ENCODE measurements at regions not wholly inside any gene's neighbourhood (a gene's known extent, or its start where the extent isn't known, plus 50 kb on each side); places are given as distances from the start of the nearest gene placed in this dataset.

- no peak for DNase-seq
Observed at GRCh38 chr13:26456650-26457049, 100.8 kb upstream of the WASF3 start.

DNA sequence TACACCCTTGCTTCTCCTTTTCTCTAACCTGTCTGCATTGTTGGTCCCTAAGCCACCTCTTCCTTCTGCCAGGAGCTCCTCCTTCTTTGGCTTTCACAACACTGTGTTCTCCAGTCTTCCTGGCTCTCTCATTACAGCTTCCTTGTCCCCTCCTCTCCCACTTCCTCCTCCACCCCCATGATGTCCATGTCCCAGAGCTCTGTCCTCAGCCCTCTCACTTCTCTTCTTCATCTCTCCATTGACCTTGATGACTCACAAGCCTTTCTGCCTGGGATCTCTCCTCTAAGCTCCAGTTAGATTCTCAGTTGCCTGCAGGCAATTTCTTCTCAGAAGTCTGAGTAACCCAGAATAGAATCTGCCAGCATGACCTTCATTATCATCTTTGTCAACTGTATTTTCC lies 100.3 kb upstream of the WASF3 start:
- no peak for DNase-seq

- no peak for DNase-seq
Observed at GRCh38 chr13:26458196-26458749, 99.2 kb upstream of the WASF3 start.

- no peak for DNase-seq
Observed at GRCh38 chr13:26459276-26460131, 98.0 kb upstream of the WASF3 start.

- no peak for DNase-seq
Observed at GRCh38 chr13:26460648-26461047, 96.8 kb upstream of the WASF3 start.

GRCh38 chr13:26463296-26463695 lies 94.2 kb upstream of the WASF3 start:
- DNase-seq, result no peak

DNA sequence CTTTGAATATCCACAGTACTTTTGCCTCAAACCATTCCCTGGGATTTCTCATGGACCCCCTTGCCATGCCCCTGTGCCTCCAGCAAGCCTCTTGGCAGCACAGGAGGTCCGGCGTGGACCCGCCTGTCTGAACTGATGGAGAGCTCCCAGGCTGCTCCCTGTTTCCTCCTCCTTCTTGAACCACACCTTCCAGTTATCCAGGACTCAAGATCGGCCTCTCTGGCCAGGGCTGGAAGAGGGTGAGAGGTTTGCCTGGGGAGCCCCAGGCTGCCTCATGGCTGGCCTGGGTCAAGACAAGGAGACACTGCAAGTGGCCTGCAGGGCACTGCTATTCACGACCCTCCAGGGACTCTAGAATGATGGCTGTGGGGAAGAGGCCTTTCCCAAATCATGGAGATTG lies 93.6 kb upstream of the WASF3 start:
- DNase-seq, result no peak

GRCh38 chr13:26465514-26465913 lies 92.0 kb upstream of the WASF3 start:
- DNase-seq, result no peak

DNA sequence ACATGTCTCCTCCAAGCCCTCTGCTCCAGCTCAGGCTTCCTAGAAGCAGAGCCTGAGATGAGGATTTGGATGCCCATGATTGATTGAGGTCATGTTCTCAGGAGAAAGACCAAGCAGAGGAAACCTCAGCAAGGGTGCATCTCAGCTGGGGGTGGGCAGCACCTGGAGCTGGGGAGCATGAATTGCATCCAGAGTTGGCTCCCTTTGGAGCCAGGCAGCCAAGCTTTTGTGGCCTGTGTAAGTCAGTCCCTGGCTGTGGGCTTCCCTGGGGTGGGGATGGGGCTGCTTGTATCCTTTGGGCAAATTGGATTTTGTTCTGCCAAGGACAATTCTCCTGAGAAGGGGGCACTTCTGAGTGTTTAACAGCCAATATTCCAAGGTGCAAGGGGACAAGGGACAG lies 91.5 kb upstream of the WASF3 start:
- DNase-seq, result no peak

GRCh38 chr13:26468265-26468801 lies 89.2 kb upstream of the WASF3 start:
- no peak for DNase-seq

- DNase-seq, result no peak
Observed at GRCh38 chr13:26469602-26470001, 87.9 kb upstream of the WASF3 start.

DNA sequence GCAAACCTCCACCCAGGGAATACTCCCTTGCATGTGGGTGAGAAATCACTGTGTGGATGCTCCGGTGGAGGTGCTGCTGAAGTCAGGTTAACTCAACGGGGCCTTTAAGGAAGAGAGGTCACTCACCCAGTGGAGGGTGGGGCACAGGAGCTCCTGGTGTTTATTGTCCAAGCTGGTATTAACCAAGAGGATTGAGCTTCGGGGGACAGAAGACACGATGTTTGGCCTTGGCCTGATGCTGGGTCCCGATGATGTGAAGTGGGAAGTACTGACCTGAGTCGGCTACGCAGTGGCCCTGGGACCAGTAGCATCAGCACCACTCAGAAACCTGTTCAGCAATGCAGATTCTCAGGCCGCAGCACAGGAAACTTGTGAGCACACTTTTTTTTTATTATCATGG lies 85.7 kb upstream of the WASF3 start:
- DNase-seq, result no peak

DNA sequence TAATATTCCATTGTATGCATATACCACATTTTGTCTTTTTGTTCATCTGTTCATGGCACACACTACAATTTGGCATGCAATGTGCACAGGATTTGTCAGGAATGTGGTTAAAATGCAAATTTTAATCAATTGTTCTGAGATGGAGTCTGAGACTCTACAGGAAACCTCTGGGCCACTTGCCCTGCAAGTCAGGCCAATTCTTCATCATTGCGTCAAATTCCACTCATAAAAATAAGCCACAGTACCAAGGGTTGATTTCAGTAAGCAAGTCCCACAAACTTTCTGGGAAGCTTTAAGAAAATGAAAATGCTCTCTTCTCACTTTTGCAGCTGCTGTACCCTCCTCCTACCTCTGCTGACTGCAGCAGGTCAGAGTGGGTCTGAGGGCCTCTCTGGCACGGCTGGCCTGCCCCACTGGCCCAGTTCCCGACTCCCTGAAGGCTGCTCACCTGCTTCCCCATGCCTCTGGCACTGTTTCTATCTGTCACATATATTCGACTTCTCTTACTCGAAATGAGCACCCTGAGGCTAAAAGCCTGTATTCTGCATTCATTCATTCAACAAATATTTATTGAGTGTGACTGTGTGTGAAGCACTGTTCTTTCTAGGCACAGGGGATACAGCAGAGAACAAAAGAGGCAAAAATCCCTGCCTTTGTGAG lies 83.8 kb upstream of the WASF3 start:
- DNase-seq, result no peak

DNA sequence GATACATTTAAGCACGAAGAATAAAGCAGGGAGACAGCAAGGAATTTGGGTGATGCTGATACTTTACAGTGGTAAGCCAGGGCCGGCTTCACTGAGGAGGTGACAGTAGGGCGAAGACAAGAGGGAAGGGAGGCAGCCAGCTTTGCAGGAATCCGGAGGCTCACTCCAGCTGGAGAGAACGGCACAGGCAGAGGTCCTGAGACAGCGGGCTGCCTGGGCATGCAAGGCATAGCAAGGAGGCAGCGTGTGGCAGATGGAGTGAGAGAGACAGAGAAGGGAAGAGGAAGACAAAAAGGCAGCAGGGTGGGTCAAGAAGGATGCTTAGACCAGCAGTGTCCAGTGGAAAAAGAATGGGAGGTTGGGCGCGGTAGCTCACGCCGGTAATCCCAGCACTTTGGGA lies 83.2 kb upstream of the WASF3 start:
- no peak for DNase-seq

GRCh38 chr13:26475176-26476110 lies 82.0 kb upstream of the WASF3 start:
- DNase-seq, result no peak

DNA sequence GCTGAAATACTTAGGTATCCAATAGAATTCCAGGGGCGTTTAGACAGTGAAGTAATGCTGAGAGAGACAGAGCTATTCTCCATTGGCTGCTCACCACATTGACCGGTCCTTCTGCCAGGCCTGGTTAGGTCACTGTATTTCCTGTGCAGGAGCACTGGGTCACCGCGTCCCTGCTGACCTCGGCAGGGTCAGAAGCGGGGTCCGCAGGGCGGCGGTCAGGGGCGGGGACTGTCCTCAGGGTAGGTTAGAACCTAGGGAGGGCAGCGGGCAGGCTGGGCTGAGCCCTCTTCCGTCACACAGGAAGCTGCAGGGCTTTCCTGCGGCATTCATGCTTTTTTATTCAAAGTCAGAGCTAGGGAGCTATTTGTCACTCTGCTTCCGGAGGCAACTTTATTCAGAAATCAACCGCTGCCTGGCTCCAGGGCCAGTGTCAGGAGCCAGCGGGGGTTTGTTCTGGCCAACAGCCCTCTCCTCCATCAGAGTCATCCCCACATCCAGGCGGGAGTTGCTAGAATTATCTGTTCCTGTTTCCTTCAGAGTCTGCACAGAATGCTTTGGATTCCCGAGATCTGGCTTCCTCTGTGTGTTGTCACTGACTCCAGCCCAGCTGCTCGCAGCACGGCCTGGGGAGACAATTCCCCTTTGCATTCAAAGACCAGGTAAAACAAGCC lies 81.2 kb upstream of the WASF3 start:
- no peak for DNase-seq

GRCh38 chr13:26476782-26477142 lies 80.7 kb upstream of the WASF3 start:
- no peak for DNase-seq

DNA sequence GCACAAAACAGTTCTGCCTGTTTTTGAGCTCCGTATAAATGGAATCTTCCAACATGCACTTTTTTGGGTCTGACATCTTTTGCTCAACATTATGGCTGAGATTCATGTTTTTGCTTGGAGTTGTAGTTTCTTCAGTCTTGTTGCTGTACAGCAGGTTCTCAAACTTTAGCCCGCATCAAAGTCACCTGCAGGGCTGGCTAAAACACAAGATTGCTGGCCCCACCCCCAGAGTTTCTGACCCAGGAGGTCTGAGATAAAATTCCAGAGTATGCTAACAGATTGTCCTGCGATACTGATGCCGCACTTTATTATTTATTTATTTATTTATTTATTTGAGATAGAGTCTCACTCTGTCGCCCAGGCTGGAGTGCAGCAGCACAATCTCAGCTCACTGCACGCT lies 79.8 kb upstream of the WASF3 start:
- no peak for DNase-seq

- no peak for DNase-seq
Observed at GRCh38 chr13:26480246-26480855, 77.1 kb upstream of the WASF3 start.

- peak in 1 of 2 experiments; percentile 32 for DNase-seq
Observed at GRCh38 chr13:26482451-26483197, 74.9 kb upstream of the WASF3 start.

- DNase-seq, result no peak
Observed at GRCh38 chr13:26483546-26483945, 73.9 kb upstream of the WASF3 start.

All from NCI-H187 (cell line).